RCC 7860 (cell line): ENCODE measurements at regions not wholly inside any gene's neighbourhood (a gene's known extent, or its start where the extent isn't known, plus 50 kb on each side); places are given as distances from the start of the nearest gene placed in this dataset.

Experiments used
- DNase-seq: peaks from one replicate; pipeline ENCODE4 v3.0.0-alpha.2; 2015; ENCODE audit warnings: low spot score
- FAIRE-seq: peaks from 2 replicates; lab custom pipeline; 2012; peaks lifted over from hg19 to GRCh38; lab: Jason Lieb, UNC

DNA sequence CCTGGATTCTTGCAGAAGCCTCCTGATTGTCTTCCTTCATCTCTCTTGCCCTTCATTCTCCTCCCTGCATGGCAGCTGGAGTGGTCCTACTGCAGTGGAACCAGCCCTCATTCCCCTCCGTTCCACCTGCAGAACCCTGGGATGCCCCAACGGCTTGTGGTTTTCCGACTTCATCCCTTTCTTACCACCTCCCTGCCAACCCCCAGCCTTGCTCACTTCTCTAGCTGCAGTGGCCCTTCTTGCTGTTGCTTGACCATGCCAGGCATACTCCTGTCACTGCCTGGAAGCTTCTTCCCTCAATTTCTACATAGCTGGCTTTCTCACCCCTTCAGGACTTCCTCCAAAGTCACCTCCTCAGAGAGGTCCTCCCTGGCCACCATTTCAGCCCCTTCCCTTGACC is 123.3 kb downstream of the BEGAIN start:
- DNase-seq (no peak), FAIRE-seq (no peak)

DNA sequence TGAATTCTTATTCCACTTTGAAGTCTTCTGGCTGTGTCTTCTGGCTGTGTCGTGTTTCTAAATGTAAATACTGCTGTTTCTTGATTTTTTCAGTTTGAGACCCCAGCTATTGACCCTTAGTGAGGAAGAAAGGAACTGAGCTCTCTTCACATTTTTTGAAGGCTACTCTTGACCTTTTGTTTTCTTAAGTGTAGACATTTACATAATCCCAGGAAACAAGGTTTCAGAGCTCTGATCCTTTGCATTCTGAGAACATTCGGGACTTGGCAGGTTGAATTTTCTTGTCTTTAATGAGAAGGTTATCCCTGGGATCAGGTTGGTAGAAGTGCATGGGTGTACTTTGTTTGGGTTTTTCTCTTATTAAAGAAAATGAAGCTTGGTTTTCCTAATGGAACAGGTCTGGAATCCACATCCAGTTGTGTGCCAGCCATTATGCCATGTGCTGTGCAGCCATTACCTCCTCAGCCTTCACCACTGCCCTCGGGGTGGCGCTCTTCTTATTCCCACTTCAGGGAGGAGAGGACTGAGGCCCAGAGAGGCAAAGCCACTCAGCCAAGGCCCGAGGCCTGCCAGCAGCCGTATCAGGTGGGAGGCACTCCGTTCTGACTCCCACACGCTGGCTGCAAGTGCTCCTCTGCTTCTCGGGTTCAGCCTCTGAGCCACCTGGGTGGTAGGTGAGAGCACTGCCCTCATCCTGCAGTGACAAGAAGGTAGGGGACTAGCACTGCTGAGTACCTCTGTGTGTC is 120.9 kb downstream of the BEGAIN start:
- FAIRE-seq (no peak), DNase-seq (no peak)

DNA sequence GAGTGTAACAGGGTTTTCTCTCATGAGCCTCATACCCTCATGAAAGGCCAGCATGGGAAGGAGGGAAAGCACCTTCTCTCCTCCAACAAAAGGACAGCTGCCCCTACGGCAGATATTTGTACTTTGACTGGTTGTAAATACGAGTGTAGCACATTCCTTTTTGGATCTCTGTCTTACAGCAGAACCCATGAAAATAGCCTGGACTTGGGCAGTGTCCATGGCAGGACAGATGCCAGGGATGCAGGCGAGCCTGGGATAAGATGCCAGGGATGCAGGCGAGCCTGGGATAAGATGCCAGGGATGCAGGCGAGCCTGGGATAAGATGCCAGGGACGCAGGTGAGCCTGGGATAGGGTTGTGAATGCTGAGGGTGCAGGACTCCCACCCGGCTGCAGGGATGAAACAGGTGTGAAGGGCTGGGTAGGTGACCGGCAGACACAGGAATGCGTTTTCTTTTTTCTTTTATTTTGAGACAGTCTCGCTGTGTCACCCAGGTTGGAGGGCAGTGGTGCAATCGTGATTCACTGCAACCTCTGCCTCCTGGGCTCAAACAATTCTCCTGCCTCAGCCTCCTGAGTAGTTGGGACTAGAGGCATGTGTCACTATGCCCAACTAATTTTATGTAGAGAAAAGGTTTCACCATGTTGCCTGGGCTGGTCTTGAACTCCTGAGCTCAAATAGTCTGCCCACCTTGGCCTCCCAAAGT is 120.0 kb downstream of the BEGAIN start:
- DNase-seq (no peak), FAIRE-seq (no peak)

DNA sequence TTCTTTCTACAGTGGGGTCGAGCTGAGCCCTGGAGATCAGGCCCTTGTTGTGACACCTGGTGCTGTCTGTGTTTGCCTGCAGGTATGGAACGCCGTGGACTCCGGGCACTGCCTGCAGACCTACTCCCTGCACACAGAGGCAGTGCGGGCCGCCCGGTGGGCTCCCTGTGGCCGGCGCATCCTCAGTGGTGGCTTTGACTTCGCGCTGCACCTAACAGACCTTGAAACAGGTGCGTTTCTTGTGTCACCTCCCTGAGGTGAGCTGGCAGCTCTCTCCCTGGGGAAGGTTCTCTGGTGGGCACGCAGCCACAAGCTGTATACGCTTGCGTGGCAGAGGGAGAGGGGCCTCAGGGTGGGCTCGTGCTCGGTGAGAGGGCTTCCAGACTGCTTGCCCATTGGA is 119.3 kb downstream of the BEGAIN start:
- DNase-seq (no peak), FAIRE-seq (no peak)

DNA sequence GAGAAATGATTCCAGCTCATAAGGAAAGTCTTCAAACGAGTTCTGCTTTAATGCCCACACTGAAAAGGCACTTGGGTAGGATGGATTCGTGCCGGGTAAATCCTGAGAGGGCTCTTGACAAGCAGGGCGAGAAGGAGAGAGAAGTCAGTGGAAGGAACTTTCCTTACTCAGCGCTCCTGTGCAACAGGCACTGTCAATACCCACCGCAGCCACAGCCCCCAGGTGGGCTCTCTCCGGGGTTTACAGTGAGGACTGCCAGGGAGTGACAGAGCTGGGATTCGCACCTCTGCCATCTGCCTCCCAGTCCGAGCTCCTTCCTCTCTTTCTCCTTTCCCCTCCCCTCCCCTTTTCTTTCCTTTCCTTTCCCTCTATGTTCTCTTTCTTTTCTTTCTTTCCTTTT is 118.7 kb downstream of the BEGAIN start:
- FAIRE-seq (no peak), DNase-seq (no peak)

DNA sequence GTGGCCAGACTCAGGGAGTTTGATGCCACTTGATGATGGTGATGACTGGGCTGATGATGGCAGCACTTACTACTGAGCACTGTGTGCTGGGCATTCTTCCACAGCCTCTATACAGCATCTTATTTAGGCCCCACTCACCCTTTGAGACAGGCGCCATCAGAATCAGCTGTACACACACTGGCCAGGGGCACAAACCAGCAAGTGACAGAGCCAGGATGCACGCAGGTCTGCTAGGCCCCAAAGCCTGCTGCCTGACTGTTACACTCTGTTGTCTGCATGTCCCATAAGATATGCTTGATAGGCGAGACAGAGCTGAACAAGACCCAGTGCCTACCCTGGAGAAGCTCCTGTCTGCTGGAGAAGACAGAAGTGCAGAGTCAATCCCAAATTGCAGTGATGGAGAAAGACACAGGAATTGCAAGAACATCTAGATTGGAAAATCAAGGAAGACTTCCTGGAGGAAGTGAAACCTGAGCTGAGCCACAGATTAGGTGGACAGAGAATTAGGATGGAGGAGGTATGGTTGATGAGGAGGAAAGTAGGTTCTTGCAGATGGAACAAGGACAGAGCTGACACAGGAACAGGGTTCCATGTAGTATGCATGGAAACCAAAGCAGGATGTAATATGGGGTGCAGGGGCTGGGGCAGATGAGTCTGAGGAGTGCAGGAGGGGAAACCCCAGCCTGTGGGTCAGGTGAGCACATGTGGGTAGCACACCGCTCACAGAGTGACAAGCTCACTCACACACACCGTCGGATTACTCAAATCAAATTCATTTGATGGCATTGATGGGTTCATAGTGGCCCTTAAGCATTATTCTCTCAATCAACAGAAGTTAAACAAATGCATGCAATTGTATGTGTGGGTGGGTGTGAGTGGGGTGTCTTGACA is 117.3 kb downstream of the BEGAIN start:
- no peak for DNase-seq
- FAIRE-seq, result no peak

DNA sequence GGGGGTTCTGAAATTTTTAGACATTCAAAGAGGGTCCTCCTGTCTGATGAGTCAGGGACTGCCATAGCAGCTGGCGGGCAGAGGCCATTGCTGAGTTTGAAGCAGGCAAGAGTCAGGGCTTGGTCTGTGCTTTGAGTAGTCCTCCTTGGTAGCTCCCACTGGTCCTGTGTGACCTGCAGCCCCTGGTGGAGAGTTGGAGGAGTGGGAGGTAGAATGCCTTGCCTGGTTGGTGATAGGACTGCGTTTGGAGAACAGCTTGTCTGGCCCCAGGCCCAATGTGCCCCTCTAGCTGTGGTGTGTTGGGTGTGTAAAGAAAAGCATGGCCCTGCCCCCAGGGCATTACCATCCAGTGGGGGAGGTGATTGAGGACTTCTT is 116.7 kb downstream of the BEGAIN start:
- DNase-seq (no peak), FAIRE-seq (no peak)

DNA sequence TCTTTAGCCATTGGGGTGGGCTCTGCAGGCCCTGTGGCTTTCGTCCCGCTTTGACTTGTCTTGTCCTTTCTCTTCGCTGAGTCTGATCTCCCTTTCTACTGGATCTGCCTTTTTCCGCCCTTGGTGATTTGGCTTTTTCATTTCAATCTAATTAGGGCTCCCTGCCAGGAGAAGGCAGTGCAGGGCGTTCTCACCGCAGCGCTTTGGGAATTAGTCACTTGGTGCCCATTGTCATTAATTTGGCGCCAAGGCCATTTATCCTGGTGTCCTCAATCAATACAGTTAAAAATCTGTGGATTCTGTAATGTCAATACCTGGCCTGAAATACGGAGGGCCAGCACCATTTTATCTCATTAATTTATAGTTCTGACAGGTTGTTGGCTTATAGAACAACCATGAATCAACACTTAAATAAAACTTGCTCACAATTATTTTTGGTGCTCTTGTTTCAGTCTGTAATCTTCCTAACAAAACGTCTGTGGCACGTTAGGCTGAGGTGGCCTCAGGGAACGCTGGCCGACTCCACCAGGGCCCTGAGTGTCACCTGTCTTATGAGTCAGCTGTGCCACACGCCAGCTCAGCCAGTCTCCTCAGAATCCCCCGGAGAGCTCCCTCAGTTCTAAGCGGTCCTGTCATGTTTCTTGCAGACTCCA is 115.7 kb downstream of the BEGAIN start:
- peak; percentile 49 for DNase-seq
- FAIRE-seq, result no peak

DNA sequence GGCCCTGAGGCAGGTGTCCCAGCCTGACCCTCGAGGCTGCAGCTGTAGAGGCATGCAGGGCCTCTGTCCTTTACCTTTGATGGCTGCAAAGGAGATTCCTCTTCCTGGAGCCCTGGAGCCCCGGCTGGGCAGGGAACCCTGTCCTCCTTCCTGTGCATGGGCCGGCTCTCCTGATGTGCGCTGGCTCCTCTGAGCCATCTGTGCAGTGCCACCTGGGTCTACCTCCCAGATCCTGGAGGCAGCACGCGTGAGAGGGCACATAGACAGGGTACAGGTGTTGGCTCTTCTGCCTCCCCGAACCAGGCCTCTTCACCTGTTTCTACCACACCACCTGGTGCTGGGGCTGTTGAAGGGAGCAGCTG is 115.1 kb downstream of the BEGAIN start:
- DNase-seq (no peak), FAIRE-seq (no peak)

DNA sequence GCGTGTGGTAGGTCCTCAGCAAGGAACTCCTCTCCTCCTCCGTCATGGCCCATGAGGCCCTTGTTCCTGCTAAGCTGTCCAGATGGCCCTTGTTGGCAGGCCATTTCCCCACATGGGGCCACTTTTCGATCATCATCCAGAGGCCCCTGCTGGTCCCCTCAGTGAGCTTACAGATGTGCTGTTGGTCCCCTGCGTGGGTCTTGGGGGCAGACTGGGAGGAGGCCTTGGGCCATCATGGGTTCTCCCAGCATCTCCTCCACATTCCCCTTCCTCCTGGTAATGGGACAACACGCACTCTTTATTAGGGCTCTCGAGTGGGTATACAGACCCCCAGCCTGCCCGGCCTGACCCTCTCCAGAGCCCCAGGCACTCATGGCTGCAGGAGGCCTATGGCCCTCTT is 114.7 kb downstream of the BEGAIN start:
- no peak for DNase-seq
- no peak for FAIRE-seq

DNA sequence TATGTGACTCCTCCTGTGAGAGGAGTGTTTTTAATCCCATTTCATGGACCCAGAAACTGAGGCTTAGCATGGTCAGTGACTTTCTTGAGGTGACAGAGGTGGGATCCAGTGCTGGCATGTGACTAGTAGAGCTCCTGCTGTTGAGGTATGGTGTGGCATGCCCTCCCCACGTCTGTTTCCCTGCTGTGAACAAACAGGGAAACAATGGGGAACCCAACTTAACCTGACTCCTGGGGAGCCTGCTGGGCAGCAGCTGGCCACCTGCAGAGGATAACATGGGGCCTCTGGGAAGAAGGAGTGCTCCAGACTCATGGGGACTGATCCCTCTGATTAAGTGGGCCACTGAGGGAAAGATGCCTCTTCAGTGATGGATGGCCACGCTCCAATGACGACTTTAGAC is 114.0 kb downstream of the BEGAIN start:
- FAIRE-seq, result no peak
- DNase-seq, result no peak

DNA sequence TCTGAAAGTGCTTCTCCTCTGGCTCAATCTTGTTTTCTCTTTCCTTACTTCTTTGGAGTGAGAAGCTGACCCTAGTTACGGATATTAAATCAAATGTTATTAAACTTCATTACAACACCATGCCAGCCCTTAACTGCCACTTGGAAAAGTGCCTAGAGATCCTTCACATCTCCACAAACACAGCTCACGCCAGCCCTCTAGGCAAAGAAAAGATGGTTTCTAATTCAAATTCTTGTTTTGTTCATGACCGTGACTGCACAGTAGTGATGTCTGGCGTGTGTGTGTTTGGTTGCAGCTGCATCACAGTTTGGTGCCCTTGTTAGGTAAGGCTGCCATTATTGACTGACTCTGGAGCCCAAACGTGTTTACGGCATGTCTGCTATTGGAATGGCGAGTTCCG is 113.0 kb downstream of the BEGAIN start:
- FAIRE-seq (no peak), DNase-seq (no peak)

DNA sequence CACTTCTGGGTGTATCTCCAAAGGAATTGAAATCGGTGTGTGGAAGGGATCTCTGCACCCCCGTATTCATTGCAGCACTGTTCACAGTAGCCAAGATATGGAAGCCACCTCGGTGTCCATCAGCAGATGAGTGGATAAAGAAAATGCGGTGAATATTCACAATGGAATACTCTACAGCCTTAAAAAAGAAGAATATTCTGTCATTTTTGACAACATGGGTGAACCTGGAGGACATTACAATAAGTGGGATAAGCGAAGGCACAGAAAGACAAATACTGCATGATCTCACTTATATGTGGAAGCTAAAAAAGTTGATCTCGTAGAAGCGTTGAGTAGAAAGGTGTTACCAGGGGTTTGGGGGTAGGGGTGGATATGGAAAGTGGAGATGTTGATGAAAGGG is 111.9 kb downstream of the BEGAIN start:
- FAIRE-seq, result no peak

DNA sequence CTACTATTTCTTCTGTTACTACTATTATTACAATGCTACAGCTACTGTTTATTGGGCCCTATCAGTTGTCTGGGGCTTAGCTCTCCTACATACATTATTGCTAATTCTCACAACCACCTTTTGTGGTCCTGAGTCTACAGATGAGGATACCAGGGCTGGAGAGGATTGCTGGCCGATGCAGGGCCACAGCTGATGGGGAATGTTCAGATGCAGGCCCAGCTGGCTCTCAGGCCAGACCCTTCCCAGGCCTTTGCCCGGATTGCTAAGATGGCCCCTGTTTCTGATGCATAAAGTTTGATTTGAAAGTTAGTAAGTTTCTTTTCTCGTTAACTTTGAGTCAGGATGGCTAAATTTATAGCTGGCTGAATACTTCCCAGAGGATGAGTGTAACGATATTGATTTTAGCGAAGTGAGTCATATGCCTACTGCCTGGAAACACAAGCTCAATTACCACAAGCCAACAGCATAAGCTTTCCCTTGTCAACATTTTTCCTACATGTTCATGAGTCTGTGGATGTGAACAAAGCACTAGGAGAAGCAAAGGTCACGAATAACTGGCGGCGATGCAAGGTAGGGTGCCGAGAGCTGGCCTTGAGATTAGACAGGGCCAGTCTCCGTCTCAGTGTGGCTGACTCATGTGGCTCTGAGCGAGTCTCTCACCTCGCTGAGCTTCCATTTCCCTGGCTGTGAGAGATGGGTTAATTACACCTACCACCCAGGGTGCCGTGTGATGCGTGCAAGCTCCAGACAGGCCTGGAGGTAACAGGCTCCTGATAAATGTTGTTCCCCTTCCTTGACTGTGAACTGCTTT is 111.0 kb downstream of the BEGAIN start:
- peak; percentile 92 for DNase-seq
- peak; percentile 90 for FAIRE-seq

More for the DNA sequence above, 111.9 kb downstream of the BEGAIN start:
- DNase-seq, result no peak

DNA sequence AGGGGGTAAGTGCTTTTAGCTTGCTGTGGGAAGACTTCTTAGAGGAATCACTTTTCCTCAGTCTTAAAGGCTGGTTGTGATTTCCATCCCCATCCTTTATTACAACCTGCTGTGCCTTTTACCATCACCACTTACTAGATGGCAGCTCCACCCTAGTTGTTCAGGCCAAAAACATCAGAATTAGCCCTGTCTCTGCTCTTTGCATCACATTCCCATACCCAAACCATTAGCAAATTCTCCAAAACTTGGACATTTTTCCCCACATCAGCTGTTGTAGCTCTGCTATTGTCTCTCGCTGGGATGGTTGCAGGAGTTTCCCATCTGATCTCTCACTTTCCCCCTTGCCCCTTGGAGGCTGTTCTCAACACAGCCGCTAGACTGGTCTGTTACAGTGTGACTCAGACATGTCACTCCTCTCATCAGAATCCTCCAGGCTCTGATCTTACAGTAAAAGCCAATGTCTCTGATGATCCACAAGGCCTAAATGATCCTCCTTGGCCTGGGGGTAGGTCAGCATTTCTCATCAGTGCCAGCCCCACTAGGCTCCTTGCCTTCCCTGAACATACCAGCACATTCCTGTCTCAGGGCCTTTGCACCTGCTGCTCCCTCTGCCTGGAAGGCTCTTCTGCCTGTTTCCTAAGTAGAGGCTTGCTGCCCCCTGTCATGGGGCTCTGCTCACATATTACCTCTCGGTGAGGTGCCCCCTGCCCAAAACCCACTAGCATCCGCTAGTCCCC is 102.5 kb downstream of the BEGAIN start:
- FAIRE-seq (no peak), DNase-seq (no peak)

DNA sequence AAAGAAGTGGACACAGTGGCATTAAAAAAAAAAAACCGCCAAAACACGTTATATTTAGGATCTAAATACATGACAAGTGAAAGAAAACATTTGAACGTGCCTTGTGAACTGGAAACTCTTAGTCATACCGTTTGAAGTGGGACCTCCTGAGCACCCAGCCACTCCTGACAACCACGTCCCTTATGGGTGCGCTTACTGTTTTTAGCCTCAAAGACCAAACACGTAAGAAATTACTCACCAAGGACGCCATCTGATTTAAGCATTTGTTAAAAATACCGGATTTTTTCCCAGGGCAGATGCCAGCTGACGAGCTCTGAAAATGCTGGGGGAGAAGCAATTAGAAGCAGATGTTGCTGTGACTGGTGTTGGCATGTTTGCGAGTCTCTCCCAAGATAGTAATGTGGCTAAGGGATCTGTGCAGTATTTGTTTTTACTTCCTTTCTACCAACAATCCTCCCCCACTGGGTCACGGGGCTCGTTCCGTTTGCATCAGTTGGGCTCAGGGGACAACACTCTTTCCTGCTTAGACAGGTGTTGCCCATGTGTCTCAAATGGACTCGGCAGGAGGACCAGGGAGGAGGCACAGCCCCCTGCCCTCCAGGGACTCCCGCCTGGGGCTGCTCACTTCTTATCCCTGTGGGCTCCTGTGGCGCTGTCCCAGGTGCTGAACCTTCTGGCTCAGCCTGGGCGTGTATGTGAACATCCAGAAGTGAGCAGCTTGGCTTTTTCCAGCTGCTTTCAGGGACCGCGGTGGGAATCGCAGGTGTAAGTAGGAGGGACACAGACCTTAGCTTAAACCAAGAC is 101.0 kb downstream of the BEGAIN start:
- peak; percentile 4 for DNase-seq
- FAIRE-seq, result no peak
